Upper lobe of left lung (tissue), 4 donors: ENCODE measurements at regions not wholly inside any gene's neighbourhood (a gene's known extent, or its start where the extent isn't known, plus 50 kb on each side); places are given as distances from the start of the nearest gene placed in this dataset.

Experiments used
- EP300 ChIP-seq, 4 donors: sonication (generic); formaldehyde crosslinking; IDR thresholded peaks; one replicate each; pipeline ENCODE4 v1.5.1; 2017; ENCODE audit warnings: antibody characterized with exemption in 4 of 4, control low read depth in 2 of 4
- POLR2A ChIP-seq, 4 donors: fragments of 450-650 bp; IDR thresholded peaks; one replicate each; pipeline ENCODE4 v1.5.1; 2016 to 2017; ENCODE audit warnings: antibody characterized with exemption in 4 of 4, mild to moderate bottlenecking in 2 of 4
- POLR2AphosphoS5 ChIP-seq, 2 donors: sonication (generic); formaldehyde crosslinking; IDR thresholded peaks; one replicate each; pipeline ENCODE4 v1.5.1; 2017; ENCODE audit warnings: antibody characterized with exemption in 2 of 2
- TF ChIP-seq, protein P1 (sequence below), 6 experiments: fragments of 450-650 bp in 4 of 6; fragments of 200-600 bp in 2 of 6; sonication (generic) in 2 of 6; IDR thresholded peaks; one replicate each; pipeline ENCODE4 v1.5.1; 2016 to 2019; ENCODE audit warnings: antibody characterized with exemption in 6 of 6

DNA sequence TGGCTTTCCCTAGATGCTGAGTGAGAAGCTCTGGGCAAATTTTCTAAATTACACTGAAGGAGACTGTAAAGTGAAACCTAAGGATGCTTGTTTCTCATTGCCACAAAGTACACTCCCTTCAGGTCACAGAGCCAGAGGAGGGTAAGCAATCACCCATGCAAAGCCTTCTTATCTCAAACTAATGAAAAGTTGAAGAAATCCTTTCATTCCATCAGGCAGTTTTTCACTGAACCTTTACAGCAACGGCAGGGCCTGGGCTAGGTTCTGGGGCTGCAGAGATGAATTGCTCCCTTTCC lies 106.2 kb downstream of the RASSF10 start:
- TF ChIP-seq, protein P1, sequence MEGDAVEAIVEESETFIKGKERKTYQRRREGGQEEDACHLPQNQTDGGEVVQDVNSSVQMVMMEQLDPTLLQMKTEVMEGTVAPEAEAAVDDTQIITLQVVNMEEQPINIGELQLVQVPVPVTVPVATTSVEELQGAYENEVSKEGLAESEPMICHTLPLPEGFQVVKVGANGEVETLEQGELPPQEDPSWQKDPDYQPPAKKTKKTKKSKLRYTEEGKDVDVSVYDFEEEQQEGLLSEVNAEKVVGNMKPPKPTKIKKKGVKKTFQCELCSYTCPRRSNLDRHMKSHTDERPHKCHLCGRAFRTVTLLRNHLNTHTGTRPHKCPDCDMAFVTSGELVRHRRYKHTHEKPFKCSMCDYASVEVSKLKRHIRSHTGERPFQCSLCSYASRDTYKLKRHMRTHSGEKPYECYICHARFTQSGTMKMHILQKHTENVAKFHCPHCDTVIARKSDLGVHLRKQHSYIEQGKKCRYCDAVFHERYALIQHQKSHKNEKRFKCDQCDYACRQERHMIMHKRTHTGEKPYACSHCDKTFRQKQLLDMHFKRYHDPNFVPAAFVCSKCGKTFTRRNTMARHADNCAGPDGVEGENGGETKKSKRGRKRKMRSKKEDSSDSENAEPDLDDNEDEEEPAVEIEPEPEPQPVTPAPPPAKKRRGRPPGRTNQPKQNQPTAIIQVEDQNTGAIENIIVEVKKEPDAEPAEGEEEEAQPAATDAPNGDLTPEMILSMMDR (IDR thresholded peaks at IDR 0.05) = no peak
- no peak for TF ChIP-seq POLR2A (IDR thresholded peaks at IDR 0.05)
- TF ChIP-seq EP300 (IDR thresholded peaks at IDR 0.05) = no peak
- no peak for TF ChIP-seq POLR2AphosphoS5 (IDR thresholded peaks at IDR 0.05)
